CD4-positive, alpha-beta T cell treated with Interleukin-4 for 1 hour (primary cell): ENCODE measurements at regions not wholly inside any gene's neighbourhood (a gene's known extent, or its start where the extent isn't known, plus 50 kb on each side); places are given as distances from the start of the nearest gene placed in this dataset.
A peak's percentile ranks its signal among the peaks of the same experiment; 100 is the strongest.
"Not testable (repeated sequence)": the region's sequence is repeated elsewhere in the genome, so short reads cannot be mapped to it uniquely, and the experiment has no call there.

Experiments
- DNase-seq, 2 donors: peaks; one replicate each; pipeline ENCODE4 v3.0.0-alpha.2; 2020 to 2022

DNA sequence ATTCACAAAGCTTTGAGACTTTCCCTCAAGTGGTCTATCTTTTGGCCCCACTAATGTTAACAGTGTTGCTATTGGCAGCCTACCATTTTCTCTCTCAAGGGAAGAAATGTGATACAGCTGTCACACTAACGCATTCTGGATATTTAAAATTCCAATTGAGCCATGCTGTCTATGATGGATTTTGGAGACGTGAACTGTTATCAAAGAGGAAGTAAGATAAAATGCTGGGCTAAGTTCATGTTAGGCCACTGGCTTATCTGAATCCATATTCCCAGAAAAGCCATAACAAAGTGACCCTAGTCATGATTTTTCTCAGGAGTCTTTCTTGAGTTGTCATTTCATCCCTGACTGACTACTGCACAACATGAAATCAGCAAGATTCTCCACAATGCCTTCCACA, 200.2 kb downstream of the PHLDA1 start:
- no peak for DNase-seq

GRCh38 chr12:75827061-75827460, 204.5 kb downstream of the PHLDA1 start:
- no peak for DNase-seq

DNA sequence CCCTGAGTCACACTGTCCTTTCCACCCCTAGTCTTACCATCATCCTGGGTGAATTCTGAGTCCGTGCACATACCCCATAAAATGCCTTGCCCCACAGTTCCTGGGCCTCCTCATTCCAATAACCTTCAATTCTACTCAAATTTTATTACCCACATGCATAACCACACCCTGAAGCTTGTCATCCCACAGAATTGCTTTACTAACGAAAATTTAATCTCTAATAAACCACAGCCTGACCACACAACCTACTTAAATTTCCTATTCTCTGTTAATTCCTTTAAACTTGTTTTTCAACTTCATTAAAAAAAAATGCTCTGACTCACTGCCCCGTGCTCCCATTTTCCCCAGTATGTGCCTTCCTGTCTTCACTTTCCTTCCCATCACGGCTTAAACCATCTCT, 205.9 kb downstream of the PHLDA1 start:
- no peak for DNase-seq

DNA sequence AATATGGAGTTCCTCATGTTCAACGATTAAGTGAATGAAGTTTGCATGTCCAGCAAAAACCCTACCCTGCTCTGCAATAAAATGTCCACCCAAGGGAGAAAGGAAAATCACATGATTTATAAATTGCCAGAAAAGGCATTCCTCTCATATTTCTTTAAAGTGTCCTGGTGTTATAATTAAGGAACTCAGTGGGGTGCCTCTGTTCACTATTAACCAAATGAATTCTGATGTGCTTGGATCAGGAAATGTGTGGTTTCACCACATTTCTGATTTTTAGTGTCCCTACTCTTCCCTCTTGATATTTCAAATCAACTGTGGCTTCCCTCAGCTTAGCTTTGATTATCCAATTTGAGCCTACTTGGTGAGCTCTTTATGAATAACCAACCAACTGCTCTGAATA, 208.1 kb downstream of the PHLDA1 start:
- DNase-seq = no peak

DNA sequence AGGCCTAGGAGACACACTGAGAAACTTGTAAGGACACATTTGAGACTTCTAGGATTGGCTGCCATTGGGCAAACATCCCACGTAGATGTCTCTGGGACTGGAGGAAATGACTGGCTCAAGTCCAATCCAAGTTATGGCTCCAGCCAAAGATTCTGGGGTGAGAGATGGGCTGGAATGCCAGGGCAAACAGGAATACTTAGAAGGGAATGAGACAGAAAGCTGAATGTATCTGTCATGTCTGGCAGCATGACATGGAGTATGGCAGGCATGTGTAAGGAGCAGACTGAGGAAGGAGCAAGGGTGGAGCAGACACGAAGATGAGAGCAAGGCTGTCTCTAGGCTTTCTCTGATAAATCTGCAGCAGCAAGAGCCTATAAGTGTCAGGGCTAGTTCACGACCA, 209.2 kb downstream of the PHLDA1 start:
- DNase-seq = no peak

DNA sequence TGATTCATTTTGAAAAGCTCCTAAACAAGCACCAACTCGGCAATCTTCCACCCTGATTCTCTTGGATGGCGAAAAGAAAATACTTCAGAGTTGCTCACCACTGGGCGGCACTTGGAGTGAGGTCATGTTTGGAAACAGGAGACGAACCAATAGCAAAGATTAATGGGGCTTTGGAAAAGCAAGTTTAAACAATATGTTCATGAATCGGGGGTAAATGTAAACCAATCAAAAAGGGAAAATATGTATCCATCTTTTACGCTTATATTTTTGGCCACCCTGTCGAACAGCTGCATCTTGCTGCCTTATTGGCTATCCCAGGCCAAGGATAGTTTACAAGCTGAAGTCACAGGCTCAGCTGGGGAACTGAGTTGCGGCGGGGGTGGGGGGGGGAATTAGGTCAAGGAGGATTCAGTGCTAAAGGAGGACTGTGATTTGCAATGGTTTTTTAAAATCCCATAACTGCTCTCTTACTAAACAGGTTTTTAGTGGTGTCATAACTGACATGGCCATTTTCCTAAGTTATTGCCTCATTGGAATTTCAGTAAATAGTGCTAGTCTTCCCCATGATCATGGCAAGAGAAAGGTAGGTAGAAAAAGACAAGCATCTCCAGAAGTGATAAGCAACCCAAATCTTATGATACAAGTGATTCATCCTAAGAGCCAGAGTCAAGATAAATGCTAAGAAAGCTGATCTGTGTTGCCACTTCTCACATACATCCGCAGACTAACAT, 210.6 kb downstream of the PHLDA1 start:
- DNase-seq = no peak

GRCh38 chr12:75820071-75820470, 211.5 kb downstream of the PHLDA1 start:
- no peak for DNase-seq

- DNase-seq = no peak
Observed at GRCh38 chr12:75819512-75819911, 212.1 kb downstream of the PHLDA1 start.

- no peak for DNase-seq
Observed at GRCh38 chr12:75818863-75819262, 212.7 kb downstream of the PHLDA1 start.

DNA sequence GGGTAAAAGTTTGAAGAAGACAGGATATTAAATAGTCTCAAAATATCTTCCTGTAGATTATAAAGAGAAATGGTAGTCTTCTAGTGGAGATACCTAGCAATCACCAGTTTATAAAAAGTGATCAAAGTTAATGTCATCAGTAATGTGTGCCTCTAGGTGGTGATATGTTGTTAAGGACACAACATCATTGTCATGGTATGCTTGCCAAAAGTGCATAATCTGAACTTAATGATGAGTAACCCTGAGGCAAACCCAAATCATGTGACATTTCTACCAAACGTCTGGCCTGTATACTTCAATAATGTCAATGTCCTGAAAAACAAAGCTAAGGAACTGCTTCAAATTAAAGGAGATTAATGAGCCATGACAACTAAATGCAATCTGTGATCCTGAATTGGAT, 214.7 kb downstream of the PHLDA1 start:
- peak in 1 of 2 donors; percentile 47 for DNase-seq

GRCh38 chr12:75815756-75816155, 215.8 kb downstream of the PHLDA1 start:
- DNase-seq = no peak

- peak; percentile 12 to 62 for DNase-seq
Observed at GRCh38 chr12:75814851-75815754, 216.5 kb downstream of the PHLDA1 start.

DNA sequence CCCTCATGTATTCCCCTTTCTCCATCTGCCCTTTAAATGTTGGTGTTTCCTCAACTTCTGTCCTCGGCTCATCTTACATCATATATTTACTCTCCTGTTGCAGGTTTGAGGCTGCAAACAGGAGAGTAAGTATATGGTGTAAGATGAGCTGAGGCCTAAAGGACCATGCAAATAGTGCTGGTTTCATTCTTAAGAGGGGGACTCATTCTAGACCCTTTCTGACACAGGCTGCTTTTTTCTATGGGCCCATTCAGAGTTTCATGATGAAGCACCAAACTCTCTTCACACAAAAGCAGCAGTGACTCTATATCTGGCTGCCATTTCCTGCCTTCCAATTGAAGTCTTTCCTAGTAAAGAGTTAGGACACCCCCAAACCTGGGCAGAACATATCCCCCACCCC, 218.5 kb downstream of the PHLDA1 start:
- no peak for DNase-seq

DNA sequence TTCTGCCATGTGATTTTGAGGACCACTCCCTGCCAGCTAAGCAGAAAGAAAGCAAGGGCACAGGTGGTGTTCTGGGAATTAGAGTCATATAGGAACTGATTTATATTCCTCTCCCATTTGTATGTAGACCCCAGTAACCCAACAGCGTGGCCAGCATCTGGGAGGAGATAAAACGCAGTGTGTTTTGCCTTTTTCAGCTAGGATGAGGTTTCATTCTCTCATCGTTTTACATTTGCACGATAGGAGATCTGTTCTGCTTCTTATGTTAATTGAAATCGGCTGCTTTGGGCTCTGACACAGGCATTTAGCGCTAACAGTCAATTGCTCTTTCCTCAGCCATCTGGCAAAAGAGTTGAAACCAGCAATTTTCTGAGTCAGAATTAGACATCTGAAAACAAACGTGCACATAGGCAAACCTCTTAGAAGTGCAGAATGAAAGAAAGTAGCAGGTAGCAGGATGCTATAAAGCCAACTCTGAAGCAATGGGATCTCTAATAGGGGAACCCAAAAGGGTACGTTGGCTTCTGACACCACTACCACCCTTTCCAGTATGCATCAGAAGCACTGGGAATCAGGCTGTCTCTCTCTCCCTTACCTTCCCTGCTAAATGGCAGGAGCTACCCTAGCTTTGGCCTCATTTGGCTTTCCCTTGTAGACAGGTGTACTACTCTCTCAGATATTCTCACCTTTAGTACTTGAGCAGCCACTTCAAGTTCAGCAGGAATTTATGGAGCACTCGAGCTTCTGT, 219.1 kb downstream of the PHLDA1 start:
- DNase-seq = no peak

- no peak for DNase-seq
Observed at GRCh38 chr12:75809746-75810145, 221.8 kb downstream of the PHLDA1 start.

DNA sequence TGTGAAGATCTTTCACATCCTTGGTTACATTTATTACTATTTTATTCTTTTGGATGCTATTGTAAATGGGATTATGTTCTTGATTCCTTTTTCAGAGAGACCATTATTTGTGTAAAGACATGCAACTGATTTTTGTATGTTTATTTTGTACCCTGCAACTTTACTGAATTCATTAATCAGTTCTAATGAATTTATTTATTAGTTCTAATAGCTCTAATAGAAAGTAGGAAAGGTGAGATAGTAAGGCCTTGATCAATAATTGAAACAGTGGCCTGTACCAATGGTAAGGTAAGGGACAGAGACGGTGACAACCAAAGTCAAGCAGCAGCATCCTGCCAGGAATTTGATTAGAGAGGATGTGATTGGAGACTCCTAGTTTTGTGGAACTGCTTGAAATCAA, 224.1 kb downstream of the PHLDA1 start:
- no peak for DNase-seq

GRCh38 chr12:75805905-75806304, 225.7 kb downstream of the PHLDA1 start:
- no peak for DNase-seq

DNA sequence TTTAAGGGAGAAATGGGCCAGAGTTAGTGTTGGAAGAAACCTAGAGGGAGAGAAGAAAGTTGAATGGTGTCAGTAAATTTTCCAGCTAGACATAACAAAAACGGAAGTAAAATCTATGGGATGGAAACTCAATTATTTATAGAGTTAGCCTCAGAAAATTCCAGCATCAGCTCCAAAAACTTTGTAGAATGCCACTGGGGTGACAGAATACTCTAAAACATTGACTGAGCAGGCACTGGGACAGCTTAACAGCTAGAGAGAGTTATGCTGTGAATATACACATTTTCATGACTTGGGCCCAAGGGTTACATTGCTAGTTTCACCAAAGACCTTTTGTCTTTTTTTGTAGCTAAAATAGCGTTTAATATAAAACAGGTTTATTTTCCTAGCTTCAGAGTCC, 226.3 kb downstream of the PHLDA1 start:
- no peak for DNase-seq

DNA sequence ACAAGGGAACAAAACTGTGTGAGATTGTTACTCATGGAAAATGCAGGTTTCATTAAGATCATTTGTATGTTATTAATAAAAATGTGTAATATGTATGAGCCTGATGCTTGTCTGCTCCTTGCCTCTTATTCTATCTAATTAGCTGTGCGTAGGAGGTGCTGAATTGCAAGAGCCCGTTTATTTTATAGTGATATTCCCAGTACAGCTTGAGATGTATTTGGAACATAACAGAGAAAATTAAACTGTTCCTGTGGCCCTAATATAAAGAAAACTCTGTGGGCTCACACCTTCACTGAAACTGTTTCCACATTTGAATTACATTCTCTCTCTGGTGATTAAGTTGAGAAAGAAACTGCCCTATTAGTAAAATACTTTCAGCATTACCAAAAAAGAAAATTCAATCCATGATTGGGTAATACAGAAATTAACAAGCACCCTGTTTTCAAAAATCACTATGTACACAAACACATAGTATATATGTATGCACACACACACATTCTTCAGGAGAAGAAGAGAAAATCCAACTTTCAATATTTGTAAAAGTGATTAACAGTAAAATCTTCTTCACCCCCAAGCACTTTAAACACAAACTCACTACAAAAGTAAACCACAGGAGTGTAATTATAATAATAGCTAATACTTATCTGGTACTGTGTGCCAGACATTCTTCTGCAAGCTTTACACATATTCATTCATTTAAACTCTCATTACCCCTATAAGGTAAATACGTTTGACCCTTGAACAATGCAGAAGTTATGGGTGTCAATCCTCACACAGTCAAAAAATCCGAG, 233.2 kb downstream of the PHLDA1 start:
- no peak for DNase-seq

GRCh38 chr12:75795125-75795524, 236.5 kb downstream of the PHLDA1 start:
- no peak for DNase-seq

GRCh38 chr12:75792687-75793086, 238.9 kb downstream of the PHLDA1 start:
- DNase-seq = no peak

- DNase-seq = no peak
Observed at GRCh38 chr12:75790219-75790618, 241.4 kb downstream of the PHLDA1 start.

DNA sequence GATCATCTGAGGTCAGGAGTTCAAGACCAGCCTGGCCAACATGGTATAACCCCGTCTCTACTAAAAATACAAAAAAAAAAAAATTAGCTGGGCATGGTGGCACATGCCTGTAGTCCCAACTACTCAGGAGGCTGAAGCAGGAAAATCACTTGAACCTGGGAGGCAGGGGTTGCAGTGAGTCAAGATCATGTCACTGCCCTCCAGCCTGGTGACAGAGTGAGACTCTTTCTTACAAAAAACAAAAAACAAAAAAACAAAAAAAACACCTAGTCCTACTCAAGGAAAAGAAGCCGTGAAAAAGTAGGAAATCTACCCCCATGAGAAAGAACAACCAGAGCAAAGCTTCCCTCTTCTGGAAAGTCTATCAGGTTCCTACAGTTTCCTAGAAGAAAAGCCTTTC, 244.4 kb downstream of the PHLDA1 start:
- not testable (repeated sequence) for DNase-seq
